ENCODE measurements at regions not wholly inside any gene's neighbourhood (a gene's known extent, or its start where the extent isn't known, plus 50 kb on each side); places are given as distances from the start of the nearest gene placed in this dataset.

- Histone ChIP-seq H3K9me3 (ENCODE audit: low read depth) (no peaks in the 10 kb centered on the region), H3K4me1 (ENCODE audit: insufficient read depth) (no peaks in the 10 kb centered on the region), H3K27me3 (replicated peaks; ENCODE audit: insufficient read depth) (no peaks in the 10 kb centered on the region), H3K36me3 (ENCODE audit: low read depth) (no peaks in the 10 kb centered on the region), H3K9ac (no peak overlapping the region), H3K4me3 (no peak overlapping the region), H3K4me2 (ENCODE audit: unreplicated experiment) (no peak overlapping the region), H3K27ac (no peak overlapping the region), H4K20me1 (ENCODE audit: insufficient read depth) (no peaks in the 10 kb centered on the region), H3K79me2 (ENCODE audit: insufficient read depth) (no peaks in the 10 kb centered on the region), H3K9me2 (ENCODE audit: insufficient read depth) (no peaks in the 10 kb centered on the region), H2AFZ (no peak overlapping the region), H3F3A (ENCODE audit: insufficient read depth) (no peaks in the 10 kb centered on the region)
- no peak for TF ChIP-seq EZH2 (IDR thresholded peaks at IDR 0.05; ENCODE audit: insufficient read depth, poor library complexity, severe bottlenecking)
- in situ Hi-C loops (cut with MboI), result no loop called here
- 51 to 59% methylated on average over 4 of the region's 4 CpGs for WGBS, 2 experiments (ENCODE audit: low coverage in 1 of 2, low lambda C conversion rate in 2 of 2, missing lambda C conversion rate in 2 of 2)
- DNase-seq, result no peak
Observed at GRCh38 chr18:78855188-78855587, 124.4 kb upstream of the SALL3 start.

DNA sequence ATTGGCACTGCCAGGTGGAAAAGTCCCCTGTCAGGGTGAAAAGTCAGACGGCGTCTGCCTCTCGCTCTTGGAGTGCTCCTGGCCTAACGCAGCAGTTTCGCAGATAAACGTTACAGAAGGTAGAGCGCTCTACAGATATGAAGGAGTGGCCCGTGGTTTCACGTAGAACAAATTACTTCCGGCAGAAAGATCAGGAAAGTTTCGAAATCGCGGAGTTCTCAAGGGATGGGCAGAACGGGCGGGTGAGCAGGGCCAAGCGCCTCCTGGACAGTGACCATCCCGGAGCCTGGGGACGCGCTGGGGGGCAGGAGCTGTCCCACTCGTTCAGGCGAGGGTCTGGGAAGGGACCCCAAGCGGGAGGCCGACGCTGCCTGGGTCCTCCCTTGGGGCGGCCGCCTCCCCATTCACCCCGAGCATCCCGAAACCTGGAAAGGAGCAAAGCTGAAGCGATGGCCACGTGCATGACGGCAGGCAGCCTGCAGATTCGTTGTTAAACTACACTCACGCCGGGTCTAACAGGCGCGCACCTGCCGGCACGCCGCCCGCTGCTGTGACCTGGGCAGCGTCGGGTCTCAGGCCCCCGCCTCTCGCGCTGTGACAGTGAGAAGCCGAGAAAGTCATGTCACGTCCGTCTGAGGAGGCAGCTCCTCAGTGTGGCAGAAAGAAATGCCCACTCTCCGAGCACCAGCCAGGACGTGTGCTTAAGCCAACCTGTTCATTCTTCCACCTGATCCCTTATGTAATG, 122.9 kb upstream of the SALL3 start:
- TF ChIP-seq EZH2 (IDR thresholded peaks at IDR 0.05; ENCODE audit: insufficient read depth, poor library complexity, severe bottlenecking), result no peak
- no peak for TF ChIP-seq EZH2phosphoT487 (IDR thresholded peaks at IDR 0.05; ENCODE audit: insufficient read depth, low read depth)
- Histone ChIP-seq H3K4me2 (ENCODE audit: unreplicated experiment) (no peak overlapping the region), H3K4me3 (no peak overlapping the region), H3K9ac (no peak overlapping the region), H3K9me3 (ENCODE audit: low read depth) (no peaks in the 10 kb centered on the region), H4K20me1 (ENCODE audit: insufficient read depth) (no peaks in the 10 kb centered on the region), H3K9me2 (ENCODE audit: insufficient read depth) (no peaks in the 10 kb centered on the region), H3K4me1 (ENCODE audit: insufficient read depth) (no peaks in the 10 kb centered on the region), H3K27me3 (replicated peaks; ENCODE audit: insufficient read depth) (no peaks in the 10 kb centered on the region), H3K79me2 (ENCODE audit: insufficient read depth) (no peaks in the 10 kb centered on the region), H3F3A (ENCODE audit: insufficient read depth) (no peaks in the 10 kb centered on the region), H2AFZ (no peak overlapping the region), H3K27ac (no peak overlapping the region), H3K36me3 (ENCODE audit: low read depth) (no peaks in the 10 kb centered on the region)
- WGBS, 2 experiments (ENCODE audit: low coverage in 1 of 2, low lambda C conversion rate in 2 of 2, missing lambda C conversion rate in 2 of 2), result 69 to 75% methylated on average over 50 of the region's 50 CpGs
- no peak for DNase-seq
- in situ Hi-C loops (cut with MboI), result no loop called here

- Histone ChIP-seq H3K9me2 (ENCODE audit: insufficient read depth) (no peaks in the 10 kb centered on the region), H3K4me1 (ENCODE audit: insufficient read depth) (no peaks in the 10 kb centered on the region), H3K9ac (no peak overlapping the region), H3K79me2 (ENCODE audit: insufficient read depth) (no peaks in the 10 kb centered on the region), H3K27ac (no peak overlapping the region), H3K4me3 (no peak overlapping the region), H4K20me1 (ENCODE audit: insufficient read depth) (no peaks in the 10 kb centered on the region), H3K36me3 (ENCODE audit: low read depth) (no peaks in the 10 kb centered on the region), H3K4me2 (ENCODE audit: unreplicated experiment) (no peak overlapping the region), H3F3A (ENCODE audit: insufficient read depth) (no peaks in the 10 kb centered on the region), H3K9me3 (ENCODE audit: low read depth) (no peaks in the 10 kb centered on the region), H2AFZ (no peak overlapping the region), H3K27me3 (replicated peaks; ENCODE audit: insufficient read depth) (no peaks in the 10 kb centered on the region)
- TF ChIP-seq EZH2 (IDR thresholded peaks at IDR 0.05; ENCODE audit: insufficient read depth, poor library complexity, severe bottlenecking) (no peak), EZH2phosphoT487 (IDR thresholded peaks at IDR 0.05; ENCODE audit: insufficient read depth, low read depth) (no peak)
- no peak for DNase-seq
- 25 to 29% methylated on average over 42 of the region's 42 CpGs for WGBS, 2 experiments (ENCODE audit: low coverage in 1 of 2, low lambda C conversion rate in 2 of 2, missing lambda C conversion rate in 2 of 2)
- in situ Hi-C loops (cut with MboI), result no loop called here
Observed at GRCh38 chr18:78857314-78858150, 122.1 kb upstream of the SALL3 start.

- H2AFZ ChIP-seq, result no peak overlapping the region
- TF ChIP-seq EZH2 (IDR thresholded peaks at IDR 0.05; ENCODE audit: insufficient read depth, poor library complexity, severe bottlenecking) (no peak), EZH2phosphoT487 (IDR thresholded peaks at IDR 0.05; ENCODE audit: insufficient read depth, low read depth) (no peak)
- no peak for DNase-seq
- no peak overlapping the region for H3K9ac ChIP-seq
- H3K4me3 ChIP-seq, result no peak overlapping the region
- H3K4me2 ChIP-seq (ENCODE audit: unreplicated experiment), result no peak overlapping the region
- in situ Hi-C loops (cut with MboI), result no loop called here
- no peak overlapping the region for H3K27ac ChIP-seq
- H3K4me1 ChIP-seq (ENCODE audit: insufficient read depth), result no peaks in the 10 kb centered on the region
- H3F3A ChIP-seq (ENCODE audit: insufficient read depth), result no peaks in the 10 kb centered on the region
- no peaks in the 10 kb centered on the region for H4K20me1 ChIP-seq (ENCODE audit: insufficient read depth)
- 44 to 48% methylated on average over 11 of the region's 11 CpGs for WGBS, 2 experiments (ENCODE audit: low coverage in 1 of 2, low lambda C conversion rate in 2 of 2, missing lambda C conversion rate in 2 of 2)
- no peaks in the 10 kb centered on the region for H3K9me2 ChIP-seq (ENCODE audit: insufficient read depth)
- no peaks in the 10 kb centered on the region for H3K27me3 ChIP-seq (replicated peaks; ENCODE audit: insufficient read depth)
- H3K9me3 ChIP-seq (ENCODE audit: low read depth), result no peaks in the 10 kb centered on the region
- H3K79me2 ChIP-seq (ENCODE audit: insufficient read depth), result no peaks in the 10 kb centered on the region
- no peaks in the 10 kb centered on the region for H3K36me3 ChIP-seq (ENCODE audit: low read depth)
Observed at GRCh38 chr18:78859686-78860085, 119.9 kb upstream of the SALL3 start.
